Stimulated activated CD8-positive, alpha-beta memory T cell treated with anti-CD3 and anti-CD28 coated beads, Interleukin-7, amount 100 ng/mL, for 48 hours (primary cell): ENCODE measurements at regions not wholly inside any gene's neighbourhood (a gene's known extent, or its start where the extent isn't known, plus 50 kb on each side); places are given as distances from the start of the nearest gene placed in this dataset.

Source experiments
- DNase-seq, 2 donors: peaks; one replicate each; pipeline ENCODE4 v3.0.0-alpha.2; 2020; ENCODE audit warnings: low read depth in 1 of 2; ENCODE audit errors: extremely low read depth in 1 of 2

DNA sequence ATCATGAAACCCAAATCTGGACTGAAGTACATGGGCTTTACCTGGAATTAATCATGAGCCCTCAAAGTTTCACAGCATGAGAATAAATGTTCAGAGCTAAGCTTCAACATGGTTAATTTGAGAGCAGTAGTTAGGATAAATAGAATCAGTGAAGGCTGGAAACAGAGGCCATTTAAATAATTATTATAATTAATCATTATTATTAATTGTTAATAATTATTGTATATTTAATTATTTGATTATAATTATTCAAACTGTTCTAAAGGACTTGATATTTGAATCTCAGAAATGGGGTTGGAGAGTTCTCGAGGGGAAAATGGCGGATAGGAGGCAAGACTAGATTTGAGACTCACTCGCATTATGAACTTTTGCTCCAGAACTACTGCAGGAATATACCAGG, 119.6 kb upstream of the ITGA1 start:
- DNase-seq, result no peak

DNA sequence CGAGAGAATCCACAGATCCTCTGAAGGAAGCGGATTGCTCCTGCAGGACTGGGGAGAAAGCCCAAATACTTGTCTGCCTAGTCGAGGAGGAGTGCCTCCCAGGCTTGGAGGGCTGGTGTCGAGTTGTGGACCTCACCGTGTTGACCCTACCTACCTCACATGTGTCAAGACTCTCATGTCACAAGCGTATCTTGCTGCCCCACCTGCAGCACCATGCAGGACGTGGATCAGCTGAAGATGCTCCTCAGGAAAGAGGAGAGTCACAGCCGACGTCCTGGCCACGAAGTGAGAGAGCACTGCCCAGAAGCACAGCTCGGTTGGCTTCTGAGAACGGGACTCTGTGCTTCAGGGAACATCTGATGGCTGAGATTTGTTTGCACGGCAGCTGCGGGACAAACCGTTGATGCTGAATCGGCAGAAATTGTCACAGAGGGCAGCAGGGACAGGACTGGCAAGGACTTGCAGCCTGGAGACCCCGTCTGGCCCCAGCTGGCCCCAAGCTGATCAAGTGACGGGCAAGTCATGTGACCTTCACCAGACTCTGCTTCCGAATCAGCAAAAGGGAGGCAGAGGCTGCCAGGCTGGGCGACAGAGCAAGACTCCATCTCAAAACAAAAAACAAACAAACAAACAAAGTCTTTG, 119.1 kb upstream of the ITGA1 start:
- DNase-seq, result no peak

DNA sequence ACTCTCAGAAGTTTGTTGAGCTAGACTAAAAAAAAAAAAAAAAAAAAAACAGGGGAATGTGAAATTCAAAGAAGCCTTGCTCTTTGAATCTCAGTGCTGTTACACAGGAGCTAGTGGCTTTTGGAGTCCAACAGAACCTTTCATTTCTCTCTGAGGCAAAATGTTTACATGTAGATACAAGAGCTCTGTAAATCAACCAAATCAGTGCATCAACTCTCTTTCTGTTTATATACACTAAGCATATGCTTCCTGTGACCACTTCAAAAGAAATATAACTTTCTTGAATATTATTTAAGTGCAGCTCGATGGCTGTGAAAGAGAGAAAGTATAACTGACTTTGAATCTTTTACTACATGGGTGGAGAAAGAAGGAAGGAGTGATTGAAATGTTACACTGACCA, 115.3 kb upstream of the ITGA1 start:
- no peak for DNase-seq

DNA sequence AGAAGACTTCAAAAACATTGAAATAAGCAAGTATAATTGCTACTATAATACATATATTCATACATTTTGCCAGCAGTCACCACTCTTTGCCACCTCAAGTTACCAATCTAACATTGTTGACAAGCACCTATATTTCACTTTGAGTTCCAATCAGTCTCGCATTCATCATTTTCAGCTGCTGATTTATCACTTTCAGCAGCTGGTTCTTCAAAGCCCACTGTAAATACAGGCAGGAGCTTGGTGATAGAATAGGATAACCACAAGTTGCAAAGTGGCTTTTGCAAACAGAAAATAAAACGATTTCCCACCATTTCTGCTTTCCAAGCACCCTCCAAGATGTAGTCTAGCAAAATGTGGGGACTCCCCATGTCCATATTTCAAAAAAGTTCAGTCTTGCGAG, 114.2 kb upstream of the ITGA1 start:
- no peak for DNase-seq

DNA sequence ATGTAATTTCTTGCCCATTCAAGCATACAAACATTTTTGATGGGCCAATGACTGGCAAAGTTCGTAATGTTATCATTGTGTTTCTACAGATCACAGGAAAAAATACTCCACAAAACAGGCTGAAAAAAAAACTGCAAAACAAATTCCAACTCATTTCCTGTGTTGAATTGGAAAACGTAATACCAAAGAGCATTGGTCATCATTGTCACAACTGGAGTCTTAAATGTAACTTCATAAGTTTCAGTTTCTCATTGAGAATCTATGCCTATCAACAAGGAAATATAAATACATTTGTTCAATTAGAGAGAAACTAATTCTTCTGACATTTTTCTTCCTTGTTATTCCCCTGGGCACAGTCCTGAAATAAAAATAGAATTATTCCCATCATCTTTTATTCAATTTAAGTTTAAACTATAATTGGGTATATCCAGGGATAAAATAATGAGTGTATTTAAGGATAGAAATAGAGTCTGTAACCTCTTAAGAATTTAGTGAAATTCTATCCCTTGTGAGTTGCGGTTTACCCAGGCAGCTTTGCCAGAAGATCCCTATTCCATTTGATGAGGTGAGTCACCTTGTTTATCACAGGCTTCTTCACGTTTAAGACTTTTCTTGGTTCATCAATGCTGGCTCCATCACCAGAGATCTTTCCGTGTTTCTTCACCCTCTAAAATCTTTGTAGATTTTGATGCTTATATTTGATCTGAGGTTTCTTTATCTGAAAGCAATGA, 112.7 kb upstream of the ITGA1 start:
- DNase-seq, result no peak

DNA sequence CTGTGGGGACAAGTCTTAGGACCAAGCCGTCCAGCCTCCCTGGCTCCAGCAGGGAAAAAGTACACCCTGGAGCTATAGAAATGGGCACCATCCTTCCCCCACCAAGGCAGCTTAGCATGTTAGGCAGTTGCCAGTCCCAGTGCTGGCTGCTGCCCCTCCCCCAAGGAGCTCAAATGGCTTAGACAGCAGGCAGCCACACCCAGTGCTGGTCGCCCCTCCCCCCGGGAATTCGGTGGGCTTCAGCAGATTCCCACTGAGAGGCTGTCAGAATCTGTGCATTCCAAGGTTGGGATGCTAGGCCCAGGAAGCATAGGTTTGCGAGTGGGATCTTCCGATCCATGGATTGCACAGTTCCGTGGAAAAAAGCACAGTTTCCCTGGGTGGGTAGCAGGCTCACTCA, 105.2 kb upstream of the ITGA1 start:
- DNase-seq, result no peak

DNA sequence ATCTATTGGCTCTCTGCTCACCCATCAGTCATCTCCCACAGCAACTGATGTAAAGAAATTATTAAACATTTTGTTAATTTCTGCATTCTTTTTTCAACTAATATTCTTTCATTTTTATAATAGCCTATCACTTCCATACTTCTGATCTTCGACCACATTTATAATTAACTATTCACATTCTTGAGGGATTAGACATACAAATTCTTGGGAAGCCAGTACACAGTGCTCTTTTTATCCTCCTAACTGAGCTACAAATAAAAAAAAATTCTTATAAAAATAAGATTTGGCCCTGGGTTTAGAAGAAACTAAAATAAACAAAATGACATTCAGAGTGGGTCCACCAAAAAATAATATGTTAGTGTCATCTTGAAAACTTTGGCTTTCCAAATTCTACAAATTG, 103.7 kb upstream of the ITGA1 start:
- DNase-seq, result no peak

DNA sequence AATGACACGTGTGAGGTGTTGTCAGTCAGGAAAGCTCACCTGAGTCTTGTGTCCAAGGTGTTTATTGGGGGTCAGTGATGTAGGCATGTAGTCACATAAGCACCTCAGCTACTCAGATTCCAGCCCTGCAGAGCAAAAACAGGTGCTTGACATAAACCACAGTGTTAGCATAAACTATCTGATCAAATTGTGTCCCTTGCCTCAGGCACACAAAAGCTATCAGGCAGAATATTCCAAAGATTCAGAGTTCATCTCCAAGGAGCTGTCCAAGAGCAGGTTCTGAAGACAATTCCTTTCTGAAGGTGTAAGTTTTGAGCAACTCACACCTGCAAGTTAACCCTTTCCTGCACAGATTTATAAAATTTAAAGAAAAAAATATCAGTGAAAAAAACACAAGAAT, 102.2 kb upstream of the ITGA1 start:
- no peak for DNase-seq

DNA sequence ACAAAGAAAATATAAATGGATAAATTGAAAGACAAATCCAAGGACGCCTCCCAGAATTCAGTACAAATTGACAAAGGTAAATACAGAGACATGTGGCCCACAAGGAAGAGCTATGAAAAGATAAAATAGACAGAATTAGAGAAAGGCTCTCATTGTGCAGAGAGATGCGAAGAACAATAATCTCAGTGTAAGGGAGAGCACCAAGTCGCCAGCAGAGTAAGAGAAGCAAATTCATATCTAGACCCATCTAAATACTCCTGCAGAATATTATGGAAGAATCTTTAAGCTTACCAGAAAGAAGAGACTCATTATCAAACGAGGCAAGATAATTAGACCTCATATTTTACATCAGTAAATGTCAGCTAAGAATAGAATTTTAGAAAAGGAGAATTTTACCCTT, 101.7 kb upstream of the ITGA1 start:
- no peak for DNase-seq

DNA sequence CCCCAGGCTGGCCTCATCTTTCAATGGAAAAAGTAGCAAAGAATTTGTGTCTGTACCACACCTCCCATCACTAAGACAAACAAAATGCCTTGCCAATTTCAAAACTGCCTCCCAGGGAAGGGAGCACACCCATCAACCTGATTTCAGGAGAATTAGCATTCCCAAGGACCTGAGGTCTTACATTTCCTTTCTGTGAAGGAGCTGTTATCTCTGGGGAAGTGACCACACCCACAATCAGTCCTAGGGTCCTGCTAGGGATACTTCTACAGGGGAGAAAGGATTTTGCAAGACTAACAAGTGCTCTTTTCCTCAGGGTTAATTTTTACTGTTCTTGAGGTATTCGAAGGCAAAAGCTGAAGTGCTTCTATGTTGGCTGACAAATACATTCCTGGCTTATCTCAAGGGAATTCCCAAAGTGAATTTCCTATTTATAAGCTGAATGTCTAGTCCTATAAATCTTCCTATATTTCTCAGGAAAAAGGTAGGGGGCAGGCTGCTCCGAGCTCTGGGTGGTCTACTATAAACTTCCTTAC, 97.4 kb upstream of the ITGA1 start:
- no peak for DNase-seq

DNA sequence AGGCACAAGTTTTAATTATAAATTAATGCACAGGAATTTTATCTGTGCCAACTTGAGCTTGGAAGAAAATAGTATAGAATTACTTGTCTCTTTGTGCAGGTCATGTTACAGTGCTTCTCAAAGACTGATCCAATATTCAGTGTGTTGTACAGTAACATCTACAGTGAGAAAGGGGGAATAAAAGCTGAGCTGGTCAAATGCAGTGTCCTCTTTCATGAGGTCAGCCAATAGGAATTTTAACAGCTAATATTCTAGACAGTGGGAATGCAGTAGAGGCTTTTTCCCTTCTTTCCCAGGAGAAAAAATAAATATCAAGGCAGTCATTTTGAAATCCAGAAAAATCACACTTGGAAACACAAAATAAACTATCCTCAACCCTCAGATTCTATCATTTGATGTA, 95.7 kb upstream of the ITGA1 start:
- no peak for DNase-seq

DNA sequence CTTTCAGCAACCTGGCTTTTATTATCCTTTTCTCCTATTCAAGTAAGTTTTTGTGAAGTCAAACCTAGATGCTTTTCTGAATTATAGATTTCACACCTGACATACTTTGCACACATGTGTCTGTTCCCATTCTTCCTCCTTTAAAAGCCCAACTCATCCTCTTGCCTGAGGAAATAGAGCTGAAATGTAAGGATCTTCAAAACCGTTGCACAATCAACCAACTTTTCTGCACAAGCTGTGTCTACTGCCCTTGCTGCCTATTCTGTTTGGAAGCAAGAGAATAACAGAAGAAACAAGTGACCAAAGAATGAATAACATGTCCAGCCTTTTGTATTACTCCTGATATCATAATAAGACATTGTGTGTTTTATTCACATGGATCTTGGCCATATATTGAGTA, 95.1 kb upstream of the ITGA1 start:
- DNase-seq, result no peak

DNA sequence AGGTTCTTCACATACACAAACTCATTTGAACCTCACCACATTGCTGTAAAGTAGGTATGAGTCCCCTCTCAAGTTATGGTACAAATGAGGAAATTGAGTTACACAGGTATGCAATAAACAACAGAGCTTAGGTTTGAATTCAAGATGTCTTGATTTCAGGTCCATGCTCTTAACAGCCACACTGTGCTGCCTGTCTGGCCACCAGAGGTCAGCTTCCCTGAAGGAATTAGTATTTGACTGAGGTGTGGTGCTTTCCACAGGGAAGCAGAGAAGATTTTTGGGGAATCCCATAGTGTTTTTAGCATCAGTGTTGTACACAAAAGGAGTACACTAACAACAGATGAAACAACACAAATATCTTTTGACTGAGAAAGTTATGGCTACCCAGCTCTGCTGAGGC, 94.4 kb upstream of the ITGA1 start:
- DNase-seq, result no peak

DNA sequence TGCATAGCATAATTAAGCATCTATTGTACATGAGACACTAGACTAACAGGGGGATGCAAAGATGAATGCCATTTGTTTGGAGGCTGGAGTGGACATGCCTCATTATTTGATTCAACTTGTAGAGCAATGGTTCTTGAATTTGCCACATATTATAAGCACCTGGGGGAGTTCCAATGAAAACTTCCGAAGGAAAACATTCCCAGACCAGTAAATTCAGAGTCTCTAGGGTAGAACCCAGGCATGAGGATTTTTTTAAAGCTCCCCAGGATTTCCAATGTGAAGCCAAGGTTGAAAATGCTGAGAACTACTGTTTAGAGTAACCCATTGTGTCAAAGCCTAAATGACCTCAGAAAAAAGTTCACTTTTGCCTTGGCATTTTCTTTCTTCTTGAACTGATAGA, 93.9 kb upstream of the ITGA1 start:
- no peak for DNase-seq

DNA sequence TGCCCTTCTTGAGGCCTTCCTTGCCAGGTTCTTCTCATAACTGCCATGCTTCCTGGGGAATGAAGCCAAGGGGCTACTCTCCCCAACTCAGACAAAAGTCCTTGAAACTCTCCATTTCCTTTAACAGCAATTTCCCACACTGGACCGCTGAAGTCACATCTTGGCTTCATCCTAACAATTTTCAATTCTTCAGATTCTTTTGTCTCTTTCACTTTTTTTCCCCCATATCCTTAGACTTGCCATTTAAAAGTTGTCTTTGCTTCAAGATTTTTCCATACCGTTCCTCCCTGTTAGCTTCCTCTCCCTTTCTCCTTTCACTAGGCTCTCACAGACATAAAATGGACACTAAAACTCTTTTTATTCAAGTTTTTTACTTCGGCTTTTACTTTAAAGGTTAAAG, 93.1 kb upstream of the ITGA1 start:
- no peak for DNase-seq

DNA sequence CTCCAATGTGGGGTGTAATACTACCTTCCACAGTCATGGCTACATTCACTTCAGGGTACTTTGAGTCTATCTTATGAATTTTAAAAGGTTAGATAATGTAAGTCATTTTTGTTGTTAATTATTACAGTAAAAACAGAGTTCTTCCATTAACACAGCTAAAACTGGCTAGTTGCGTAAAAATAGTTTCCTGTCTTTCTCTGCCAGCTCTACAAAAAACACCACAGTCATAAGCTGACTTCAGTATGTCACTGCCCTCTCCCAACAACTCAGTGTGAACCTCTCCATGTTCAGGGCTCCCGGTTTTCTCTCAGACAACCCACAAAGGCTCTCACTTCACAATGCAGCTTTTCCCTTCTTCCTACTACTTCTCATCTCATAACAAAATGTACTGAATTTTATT, 84.8 kb upstream of the ITGA1 start:
- DNase-seq, result no peak

DNA sequence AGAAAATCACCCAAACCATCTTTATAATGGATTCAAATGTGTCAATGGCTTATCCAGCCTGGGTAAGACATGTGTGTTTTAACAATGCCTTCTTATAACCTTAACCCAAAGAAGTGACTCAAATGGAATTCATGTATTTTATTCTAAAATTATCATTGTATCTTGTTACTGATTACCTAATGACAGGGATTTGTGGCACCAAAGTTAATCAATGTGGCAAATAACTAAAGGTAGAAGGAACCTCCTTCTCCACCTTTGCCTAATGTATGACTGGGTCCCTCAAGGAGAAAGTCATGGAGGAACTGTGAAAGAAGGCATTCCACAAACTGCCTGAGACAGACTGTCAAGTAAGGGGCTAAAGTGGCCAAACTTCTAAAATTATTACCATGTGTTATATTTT, 84.4 kb upstream of the ITGA1 start:
- DNase-seq, result no peak

DNA sequence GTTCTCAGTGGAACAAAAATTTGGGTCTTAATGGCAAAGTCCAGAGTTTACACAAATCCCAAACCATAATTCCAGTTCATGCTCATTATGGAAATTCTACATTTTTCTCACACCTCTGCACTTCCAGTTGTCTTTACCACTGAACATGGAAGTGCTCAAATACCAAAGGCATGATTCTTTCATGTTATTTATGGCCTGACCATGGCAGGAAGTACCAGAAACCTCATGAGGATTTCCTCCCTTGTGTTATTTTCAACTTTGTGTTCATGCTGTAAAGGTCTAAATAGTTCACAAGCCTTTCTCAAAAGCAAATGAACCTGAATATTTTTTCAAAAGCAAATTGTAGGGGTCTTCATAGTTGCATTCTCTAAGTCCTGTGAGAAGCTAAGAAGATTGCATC, 82.0 kb upstream of the ITGA1 start:
- DNase-seq, result no peak

DNA sequence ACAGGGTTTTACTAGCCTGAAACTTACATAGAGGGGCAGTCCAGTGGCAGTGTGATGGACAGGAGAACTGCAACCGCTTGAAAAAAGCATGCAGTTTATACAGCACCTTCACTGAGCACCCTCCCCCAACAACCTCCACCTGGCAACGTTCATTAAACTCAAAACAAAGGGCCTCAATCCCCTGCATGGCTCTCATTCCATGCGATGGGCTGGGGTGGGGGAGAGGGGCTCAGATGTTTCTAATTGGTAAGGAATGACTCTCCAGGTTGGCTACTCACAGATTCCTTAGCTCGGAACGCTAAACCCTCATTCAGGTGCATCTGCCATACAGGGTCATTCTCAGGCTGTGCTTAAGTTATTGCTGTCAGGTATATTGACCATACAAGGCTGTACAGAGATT, 80.9 kb upstream of the ITGA1 start:
- no peak for DNase-seq

DNA sequence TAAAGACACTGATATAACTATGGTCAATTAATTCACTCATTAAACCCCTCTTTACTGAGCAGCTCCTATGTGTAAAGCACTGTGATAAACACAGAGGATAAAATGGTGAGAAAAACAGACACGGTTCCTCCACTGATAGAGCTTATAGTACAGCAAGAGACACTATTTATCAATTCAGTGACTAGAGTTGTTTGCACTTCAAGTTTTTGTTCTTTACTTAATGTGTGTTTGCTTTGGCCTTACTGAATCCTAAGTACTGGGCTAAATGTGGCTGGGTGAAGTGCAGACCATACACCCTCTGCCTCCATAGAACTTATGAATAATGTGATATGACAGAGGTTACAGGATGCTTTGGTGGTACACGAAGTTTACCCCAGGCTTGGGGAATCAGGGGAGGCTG, 80.1 kb upstream of the ITGA1 start:
- no peak for DNase-seq

DNA sequence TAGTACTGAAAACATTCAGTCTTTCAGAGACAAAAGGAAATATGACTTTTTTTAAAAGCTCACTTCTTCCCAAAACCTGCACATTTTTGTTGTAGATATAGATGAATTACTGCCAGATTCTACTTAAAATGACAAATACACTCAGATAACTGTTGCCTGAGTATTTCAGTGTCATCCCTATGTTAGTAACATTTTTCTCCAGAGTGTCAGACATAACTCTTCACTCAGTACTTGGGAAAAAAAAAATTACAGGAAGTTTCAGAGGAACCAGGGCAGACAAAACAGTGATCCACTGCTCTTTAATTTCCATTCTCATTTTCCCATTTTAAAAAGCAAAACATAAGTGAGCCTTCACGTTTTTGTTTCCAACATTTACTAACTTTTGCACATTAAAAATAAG, 79.3 kb upstream of the ITGA1 start:
- no peak for DNase-seq

DNA sequence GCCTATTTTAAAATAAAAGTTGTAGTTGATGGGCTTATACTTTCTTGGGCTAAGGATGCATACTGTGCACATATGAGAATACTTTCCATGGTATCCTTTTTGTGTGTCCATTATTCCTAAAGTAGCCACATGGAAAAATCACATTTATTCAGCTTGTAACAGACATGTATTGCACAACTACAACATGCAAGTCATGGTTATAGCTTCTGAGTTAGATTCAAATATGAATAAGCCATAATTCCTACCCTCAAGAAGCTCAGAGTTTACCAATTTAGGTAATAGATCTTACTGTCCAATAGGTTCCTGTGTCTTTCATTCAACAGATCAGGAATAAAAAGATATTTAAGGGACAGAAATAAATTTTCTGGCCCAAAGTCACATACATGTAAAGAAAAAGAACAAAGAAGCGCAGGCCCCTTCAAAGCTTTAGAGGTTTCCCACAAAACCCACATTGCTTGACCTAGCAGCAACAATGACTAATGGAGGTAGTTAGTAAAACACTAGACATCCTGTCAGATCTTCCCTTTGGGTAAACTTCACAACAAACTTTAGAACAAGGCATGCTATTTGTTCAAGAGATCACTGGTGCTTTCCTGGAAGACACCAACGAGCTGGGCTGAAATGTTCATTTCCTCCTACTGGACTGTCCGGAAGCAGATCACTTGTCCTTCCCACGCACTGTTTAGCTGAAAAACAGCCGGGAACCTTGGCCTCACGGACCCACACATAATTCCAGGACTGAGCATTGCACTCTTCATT, 78.4 kb upstream of the ITGA1 start:
- no peak for DNase-seq
